K562 (cell line): ENCODE measurements at regions not wholly inside any gene's neighbourhood (a gene's known extent, or its start where the extent isn't known, plus 50 kb on each side); places are given as distances from the start of the nearest gene placed in this dataset.

ENCODE experiments used
- ATAC-seq: fragments of 200-7000 bp; cut with Tn5 transposase; 3 replicates; pipeline ENCODE4 v1.9.1; 2020; ENCODE audit warnings: moderate library complexity
- BruUV-seq: library from RNA; stranded (reverse); fragments of 400-500 nt; replicated peaks from 2 replicates; lab custom pipeline; 2021; lab: Mats Ljungman, UMichigan
- CTCF ChIA-PET: fragments of 300-600 bp; formaldehyde crosslinking; extraction: SDS; loops from one replicate; lab custom pipeline; 2021; ENCODE audit warnings: low intra/inter-chr PET ratio; lab: Yijun Ruan, JAX
- POLR2A ChIA-PET: fragments of 300-600, 350-650 bp; sonication (Branson Sonifier 250); formaldehyde crosslinking; extraction: SDS; loops from one replicate; lab custom pipeline; 2021; ENCODE audit warnings: antibody characterized with exemption, inconsistent platforms; lab: Yijun Ruan, JAX
- DNase-seq, 4 experiments: peaks; one replicate each; pipeline versions ENCODE4 v3.0.0 to v3.0.0-alpha.2; 2011 to 2018; ENCODE audit warnings: low spot score in 3 of 4, mixed read lengths in 3 of 4; ENCODE audit errors: extremely low read depth in 1 of 4
- FAIRE-seq: peaks from 2 replicates; lab custom pipeline; 2011; peaks lifted over from hg19 to GRCh38; lab: Jason Lieb, UNC
- H2AFZ ChIP-seq: 2 replicates; pipeline ENCODE4 v1.6.0; 2011; ENCODE audit warnings: low read depth, low read length, control low read depth, inconsistent platforms
- H3K27ac ChIP-seq: fragments of 200-600 bp; 3 replicates; pipeline ENCODE4 v1.8.0; 2011; ENCODE audit warnings: low read depth, mild to moderate bottlenecking, control low read depth, inconsistent platforms, low read length, moderate library complexity, mixed read lengths; ENCODE audit errors: extremely low read depth
- H3K27me3 ChIP-seq, 2 experiments: fragments of 300-600 bp in 1 of 2; 2 replicates in 1 of 2; 3 replicates in 1 of 2; pipeline versions ENCODE4 v1.6.0 to v1.8.0; 2011; ENCODE audit warnings: inconsistent platforms in 2 of 2, low read length in 2 of 2, mild to moderate bottlenecking in 1 of 2, mixed read lengths in 1 of 2, moderate library complexity in 1 of 2; ENCODE audit not compliant: control insufficient read depth in 2 of 2, insufficient read depth in 2 of 2
- H3K36me3 ChIP-seq: fragments of 300-600 bp; 3 replicates; pipeline ENCODE4 v1.8.0; 2011; ENCODE audit warnings: mild to moderate bottlenecking, low read length, inconsistent platforms; ENCODE audit not compliant: control insufficient read depth, insufficient read depth
- H3K4me1 ChIP-seq, 2 experiments: fragments of 200-600 bp in 1 of 2; replicated peaks in 1 of 2; 2 replicates in 1 of 2; 3 replicates in 1 of 2; pipeline versions ENCODE4 v1.5.1 to v1.8.0; 2011; ENCODE audit warnings: inconsistent platforms in 2 of 2, low read length in 2 of 2, mild to moderate bottlenecking in 1 of 2, mixed read lengths in 1 of 2, moderate library complexity in 1 of 2; ENCODE audit not compliant: control insufficient read depth in 2 of 2, insufficient read depth in 2 of 2
- H3K4me2 ChIP-seq: 2 replicates; pipeline ENCODE4 v1.6.1; 2011; ENCODE audit warnings: low read length, control low read depth, inconsistent platforms, mixed read lengths; ENCODE audit not compliant: insufficient read depth
- H3K4me3 ChIP-seq: fragments of 200-600 bp; sonication (generic), shearing (Covaris generic); 2 replicates; pipeline ENCODE4 v1.5.1; 2016; ENCODE audit warnings: control low read depth, inconsistent platforms
- H3K79me2 ChIP-seq: fragments of 200-600 bp; 3 replicates; pipeline ENCODE4 v1.8.0; 2011; ENCODE audit warnings: low read length, inconsistent platforms; ENCODE audit not compliant: control insufficient read depth, insufficient read depth
- H3K9ac ChIP-seq, 2 experiments: 2 replicates each; pipeline versions ENCODE4 v1.6.0 to v1.6.1; 2011; ENCODE audit warnings: low read depth in 2 of 2, low read length in 2 of 2, control low read depth in 1 of 2, inconsistent platforms in 1 of 2, mild to moderate bottlenecking in 1 of 2, mixed read lengths in 1 of 2; ENCODE audit not compliant: insufficient read depth in 1 of 2
- H3K9me1 ChIP-seq: one replicate; pipeline ENCODE4 v1.6.0; 2011; ENCODE audit warnings: inconsistent platforms, mild to moderate bottlenecking, low read length, moderate library complexity; ENCODE audit not compliant: control insufficient read depth, insufficient read depth
- H3K9me3 ChIP-seq: replicated peaks from 2 replicates; pipeline ENCODE4 v1.5.1; 2011; ENCODE audit warnings: low read depth, low read length, inconsistent platforms; ENCODE audit not compliant: control insufficient read depth, insufficient read depth
- H4K20me1 ChIP-seq: replicated peaks from 2 replicates; pipeline ENCODE4 v1.6.1; 2011; ENCODE audit warnings: low read length, inconsistent platforms, mixed read lengths; ENCODE audit not compliant: control insufficient read depth, insufficient read depth
- CHD1 ChIP-seq: fragments of 200-600 bp; sonication (generic); IDR thresholded peaks from one replicate; pipeline ENCODE4 v1.6.1; 2012; ENCODE audit warnings: mild to moderate bottlenecking, moderate library complexity, low read length, inconsistent platforms
- CREB1 ChIP-seq, 2 experiments: sonication (generic) in 1 of 2; formaldehyde crosslinking in 1 of 2; IDR thresholded peaks; 2 replicates each; pipeline versions ENCODE4 v1.6.1 to v1.8.0; 2012 to 2022; ENCODE audit warnings: inconsistent platforms in 1 of 2, mild to moderate bottlenecking in 1 of 2, missing genetic modification reagents in 1 of 2, moderate library complexity in 1 of 2
- ETV5 ChIP-seq: sonication (generic); formaldehyde crosslinking; IDR thresholded peaks from 2 replicates; pipeline ENCODE4 v1.4.0; 2020; ENCODE audit warnings: low read depth, mild to moderate bottlenecking, missing genetic modification reagents
- JUNB ChIP-seq: fragments of 450-650 bp; formaldehyde crosslinking; conservative IDR thresholded peaks from 2 replicates; pipeline ENCODE4 v1.4.0; 2020; ENCODE audit warnings: mild to moderate bottlenecking
- KLF10 ChIP-seq: fragments of 250-450 bp; sonication (Bioruptor Pico); IDR thresholded peaks from 2 replicates; pipeline ENCODE4 v1.6.1; 2021; ENCODE audit warnings: matching md5 sums
- MYC ChIP-seq, 2 experiments: fragments of 250-450 bp in 1 of 2; sonication (Bioruptor Pico) in 1 of 2; IDR thresholded peaks; 2 replicates each; pipeline versions ENCODE4 v1.5.1 to v1.6.1; 2012 to 2021; ENCODE audit warnings: low read depth in 2 of 2, borderline replicate concordance in 1 of 2, improper control_type of control experiment in 1 of 2, low read length in 1 of 2, mild to moderate bottlenecking in 1 of 2, moderate library complexity in 1 of 2
- TCF7 ChIP-seq: sonication (generic); IDR thresholded peaks from 2 replicates; pipeline ENCODE4 v1.6.1; 2016; ENCODE audit warnings: antibody characterized with exemption, borderline replicate concordance
- ZNF696 ChIP-seq: fragments of 250-450 bp; sonication (Bioruptor Pico); conservative IDR thresholded peaks from 2 replicates; pipeline ENCODE4 v1.4.0; 2020; ENCODE audit warnings: mild to moderate bottlenecking, moderate library complexity
- ZNF76 ChIP-seq: fragments of 250-450 bp; sonication (Bioruptor Pico); IDR thresholded peaks from 2 replicates; pipeline ENCODE4 v1.4.0; 2020; ENCODE audit warnings: mild to moderate bottlenecking, moderate library complexity, borderline replicate concordance
- ZNF778 ChIP-seq: fragments of 450-650 bp; formaldehyde crosslinking; IDR thresholded peaks from 2 replicates; pipeline ENCODE4 v1.4.0; 2020; ENCODE audit warnings: mild to moderate bottlenecking, moderate library complexity
- WGBS: fragments of 100-300 bp; shearing (Covaris generic); methylation state at CpG from one replicate; pipeline ENCODE4 v1.1.6; 2016; ENCODE audit warnings: low coverage, mixed read lengths; ENCODE audit not compliant: insufficient coverage; ENCODE audit errors: missing lambda C conversion rate; 5-methylcytosine and 5-hydroxymethylcytosine counted together
- in situ Hi-C: fragments of 300-500 bp; cut with MboI; formaldehyde crosslinking; loops from 4 replicates; pipeline ENCODE4 v1.15.0; 2018; ENCODE audit warnings: inconsistent platforms, mixed read lengths
- intact Hi-C: fragments of 100-400 bp; cut with micrococcal nuclease; formaldehyde crosslinking; loops from 2 replicates; pipeline ENCODE4 v1.14.2; 2022
- TF ChIP-seq, protein P1 (sequence below): IDR thresholded peaks from 3 replicates; pipeline ENCODE4 v1.6.1; 2011; ENCODE audit warnings: borderline replicate concordance, mild to moderate bottlenecking; ENCODE audit not compliant: insufficient read length, insufficient read depth
- TF ChIP-seq, protein P2 (sequence below): fragments of 250-450 bp; sonication (Bioruptor Pico); IDR thresholded peaks from 2 replicates; pipeline ENCODE4 v1.4.0; 2020
- TF ChIP-seq, protein P3 (sequence below): fragments of 450-650 bp; IDR thresholded peaks from 2 replicates; pipeline ENCODE4 v1.7.1; 2018; ENCODE audit warnings: mild to moderate bottlenecking, low read depth; ENCODE audit not compliant: partially characterized antibody
- TF ChIP-seq, protein P4 (sequence below): IDR thresholded peaks from 2 replicates; pipeline ENCODE4 v1.6.1; 2011; ENCODE audit warnings: borderline replicate concordance, low read depth, mild to moderate bottlenecking, moderate library complexity, low read length; ENCODE audit not compliant: insufficient read depth, poor library complexity, severe bottlenecking

DNA sequence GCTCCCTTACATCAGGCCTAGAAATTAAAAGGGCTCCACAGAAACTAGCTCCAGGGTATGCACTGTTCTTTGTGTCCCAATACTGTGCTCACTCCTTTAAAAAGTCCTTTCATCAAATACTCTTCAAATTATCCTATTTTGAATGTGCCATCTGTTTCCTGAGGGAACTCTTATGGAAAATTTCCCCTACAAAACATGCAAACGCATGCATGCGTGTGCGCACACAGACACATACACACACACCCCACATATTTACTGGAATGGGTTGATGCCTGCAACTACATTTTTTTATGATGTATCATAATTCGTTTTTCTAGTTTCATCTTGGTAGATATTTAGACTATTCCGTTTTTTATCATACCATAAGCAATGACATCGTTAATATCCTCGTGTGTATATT, 351.2 kb upstream of the KIF2B start:
- FAIRE-seq (no peak), ATAC-seq (no peak), DNase-seq (no peak)
- Histone ChIP-seq H3K79me2 (no peaks in the 10 kb centered on the region), H2AFZ (no peak overlapping the region), H3K4me1 (no peaks in the 10 kb centered on the region), H3K36me3 (no peaks in the 10 kb centered on the region), H3K27me3 (no peaks in the 10 kb centered on the region), H3K9ac (no peak overlapping the region), H4K20me1 (no peaks in the 10 kb centered on the region), H3K4me2 (no peak overlapping the region), H3K27ac (no peak overlapping the region), H3K9me1 (no peaks in the 10 kb centered on the region), H3K4me3 (no peak overlapping the region), H3K9me3 (no peaks in the 10 kb centered on the region; the same call in 1 of the 2 replicates)
- BruUV-seq = no TSS peak
- WGBS = 20% methylated on average over 7 of the region's 7 CpGs
- intact Hi-C loops (no loop called here), in situ Hi-C loops (no loop called here)
- TF ChIP-seq, protein P1, sequence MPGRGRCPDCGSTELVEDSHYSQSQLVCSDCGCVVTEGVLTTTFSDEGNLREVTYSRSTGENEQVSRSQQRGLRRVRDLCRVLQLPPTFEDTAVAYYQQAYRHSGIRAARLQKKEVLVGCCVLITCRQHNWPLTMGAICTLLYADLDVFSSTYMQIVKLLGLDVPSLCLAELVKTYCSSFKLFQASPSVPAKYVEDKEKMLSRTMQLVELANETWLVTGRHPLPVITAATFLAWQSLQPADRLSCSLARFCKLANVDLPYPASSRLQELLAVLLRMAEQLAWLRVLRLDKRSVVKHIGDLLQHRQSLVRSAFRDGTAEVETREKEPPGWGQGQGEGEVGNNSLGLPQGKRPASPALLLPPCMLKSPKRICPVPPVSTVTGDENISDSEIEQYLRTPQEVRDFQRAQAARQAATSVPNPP = no peak
- TF ChIP-seq CREB1 (IDR thresholded peaks at IDR 0.05) (no peak), CREB1 (CRISPR knock-in tag; IDR thresholded peaks at IDR 0.05) (no peak), TCF7 (no peak), CHD1 (no peak), ZNF76 (CRISPR knock-in tag) (no peak), ETV5 (CRISPR knock-in tag) (no peak), ZNF778 (CRISPR knock-in tag) (no peak), ZNF696 (no peak), MYC (IDR thresholded peaks at IDR 0.05; ENCODE audit: low read depth, low read length) (no peak), MYC (CRISPR knock-in tag; IDR thresholded peaks at IDR 0.05; ENCODE audit: borderline replicate concordance, low read depth) (no peak), JUNB (CRISPR knock-in tag) (no peak), KLF10 (no peak)
- TF ChIP-seq, protein P2, sequence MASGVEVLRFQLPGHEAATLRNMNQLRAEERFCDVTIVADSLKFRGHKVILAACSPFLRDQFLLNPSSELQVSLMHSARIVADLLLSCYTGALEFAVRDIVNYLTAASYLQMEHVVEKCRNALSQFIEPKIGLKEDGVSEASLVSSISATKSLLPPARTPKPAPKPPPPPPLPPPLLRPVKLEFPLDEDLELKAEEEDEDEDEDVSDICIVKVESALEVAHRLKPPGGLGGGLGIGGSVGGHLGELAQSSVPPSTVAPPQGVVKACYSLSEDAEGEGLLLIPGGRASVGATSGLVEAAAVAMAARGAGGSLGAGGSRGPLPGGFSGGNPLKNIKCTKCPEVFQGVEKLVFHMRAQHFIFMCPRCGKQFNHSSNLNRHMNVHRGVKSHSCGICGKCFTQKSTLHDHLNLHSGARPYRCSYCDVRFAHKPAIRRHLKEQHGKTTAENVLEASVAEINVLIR (CRISPR knock-in tag) = no peak
- TF ChIP-seq, protein P3, sequence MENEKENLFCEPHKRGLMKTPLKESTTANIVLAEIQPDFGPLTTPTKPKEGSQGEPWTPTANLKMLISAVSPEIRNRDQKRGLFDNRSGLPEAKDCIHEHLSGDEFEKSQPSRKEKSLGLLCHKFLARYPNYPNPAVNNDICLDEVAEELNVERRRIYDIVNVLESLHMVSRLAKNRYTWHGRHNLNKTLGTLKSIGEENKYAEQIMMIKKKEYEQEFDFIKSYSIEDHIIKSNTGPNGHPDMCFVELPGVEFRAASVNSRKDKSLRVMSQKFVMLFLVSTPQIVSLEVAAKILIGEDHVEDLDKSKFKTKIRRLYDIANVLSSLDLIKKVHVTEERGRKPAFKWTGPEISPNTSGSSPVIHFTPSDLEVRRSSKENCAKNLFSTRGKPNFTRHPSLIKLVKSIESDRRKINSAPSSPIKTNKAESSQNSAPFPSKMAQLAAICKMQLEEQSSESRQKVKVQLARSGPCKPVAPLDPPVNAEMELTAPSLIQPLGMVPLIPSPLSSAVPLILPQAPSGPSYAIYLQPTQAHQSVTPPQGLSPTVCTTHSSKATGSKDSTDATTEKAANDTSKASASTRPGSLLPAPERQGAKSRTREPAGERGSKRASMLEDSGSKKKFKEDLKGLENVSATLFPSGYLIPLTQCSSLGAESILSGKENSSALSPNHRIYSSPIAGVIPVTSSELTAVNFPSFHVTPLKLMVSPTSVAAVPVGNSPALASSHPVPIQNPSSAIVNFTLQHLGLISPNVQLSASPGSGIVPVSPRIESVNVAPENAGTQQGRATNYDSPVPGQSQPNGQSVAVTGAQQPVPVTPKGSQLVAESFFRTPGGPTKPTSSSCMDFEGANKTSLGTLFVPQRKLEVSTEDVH = no peak
- TF ChIP-seq, protein P4, sequence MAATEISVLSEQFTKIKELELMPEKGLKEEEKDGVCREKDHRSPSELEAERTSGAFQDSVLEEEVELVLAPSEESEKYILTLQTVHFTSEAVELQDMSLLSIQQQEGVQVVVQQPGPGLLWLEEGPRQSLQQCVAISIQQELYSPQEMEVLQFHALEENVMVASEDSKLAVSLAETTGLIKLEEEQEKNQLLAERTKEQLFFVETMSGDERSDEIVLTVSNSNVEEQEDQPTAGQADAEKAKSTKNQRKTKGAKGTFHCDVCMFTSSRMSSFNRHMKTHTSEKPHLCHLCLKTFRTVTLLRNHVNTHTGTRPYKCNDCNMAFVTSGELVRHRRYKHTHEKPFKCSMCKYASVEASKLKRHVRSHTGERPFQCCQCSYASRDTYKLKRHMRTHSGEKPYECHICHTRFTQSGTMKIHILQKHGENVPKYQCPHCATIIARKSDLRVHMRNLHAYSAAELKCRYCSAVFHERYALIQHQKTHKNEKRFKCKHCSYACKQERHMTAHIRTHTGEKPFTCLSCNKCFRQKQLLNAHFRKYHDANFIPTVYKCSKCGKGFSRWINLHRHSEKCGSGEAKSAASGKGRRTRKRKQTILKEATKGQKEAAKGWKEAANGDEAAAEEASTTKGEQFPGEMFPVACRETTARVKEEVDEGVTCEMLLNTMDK = no peak
- ChIA-PET CTCF (no interaction called here), POLR2A (no interaction called here)
